ENCODE measurements at regions not wholly inside any gene's neighbourhood (a gene's known extent, or its start where the extent isn't known, plus 50 kb on each side); places are given as distances from the start of the nearest gene placed in this dataset.

DNA sequence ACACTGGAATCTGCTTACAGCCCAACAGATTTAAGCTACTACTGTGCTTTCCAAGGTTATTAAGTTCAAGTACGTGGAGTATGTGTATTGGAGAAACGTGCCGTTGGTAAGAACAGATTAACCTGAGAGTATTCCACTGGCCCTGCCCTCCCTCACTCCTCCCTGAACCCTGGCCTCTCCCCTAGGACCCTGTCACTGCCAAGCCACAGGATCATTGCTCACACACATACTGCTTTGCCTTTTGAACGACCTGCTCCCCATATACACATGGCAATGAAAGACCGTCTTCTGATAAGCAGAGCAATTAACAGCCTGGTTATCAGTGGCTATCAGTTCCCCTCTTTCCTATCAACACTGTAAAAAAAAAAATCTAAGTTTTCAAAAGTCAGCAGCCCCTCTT lies 458.9 kb upstream of the DYNLRB2 start:
- no peak overlapping the region for H3K27ac ChIP-seq
- no peak for TF ChIP-seq ZFX (IDR thresholded peaks at IDR 0.05)
- TF ChIP-seq, protein P1, sequence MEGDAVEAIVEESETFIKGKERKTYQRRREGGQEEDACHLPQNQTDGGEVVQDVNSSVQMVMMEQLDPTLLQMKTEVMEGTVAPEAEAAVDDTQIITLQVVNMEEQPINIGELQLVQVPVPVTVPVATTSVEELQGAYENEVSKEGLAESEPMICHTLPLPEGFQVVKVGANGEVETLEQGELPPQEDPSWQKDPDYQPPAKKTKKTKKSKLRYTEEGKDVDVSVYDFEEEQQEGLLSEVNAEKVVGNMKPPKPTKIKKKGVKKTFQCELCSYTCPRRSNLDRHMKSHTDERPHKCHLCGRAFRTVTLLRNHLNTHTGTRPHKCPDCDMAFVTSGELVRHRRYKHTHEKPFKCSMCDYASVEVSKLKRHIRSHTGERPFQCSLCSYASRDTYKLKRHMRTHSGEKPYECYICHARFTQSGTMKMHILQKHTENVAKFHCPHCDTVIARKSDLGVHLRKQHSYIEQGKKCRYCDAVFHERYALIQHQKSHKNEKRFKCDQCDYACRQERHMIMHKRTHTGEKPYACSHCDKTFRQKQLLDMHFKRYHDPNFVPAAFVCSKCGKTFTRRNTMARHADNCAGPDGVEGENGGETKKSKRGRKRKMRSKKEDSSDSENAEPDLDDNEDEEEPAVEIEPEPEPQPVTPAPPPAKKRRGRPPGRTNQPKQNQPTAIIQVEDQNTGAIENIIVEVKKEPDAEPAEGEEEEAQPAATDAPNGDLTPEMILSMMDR (conservative IDR thresholded peaks at IDR 0.05), result no peak

DNA sequence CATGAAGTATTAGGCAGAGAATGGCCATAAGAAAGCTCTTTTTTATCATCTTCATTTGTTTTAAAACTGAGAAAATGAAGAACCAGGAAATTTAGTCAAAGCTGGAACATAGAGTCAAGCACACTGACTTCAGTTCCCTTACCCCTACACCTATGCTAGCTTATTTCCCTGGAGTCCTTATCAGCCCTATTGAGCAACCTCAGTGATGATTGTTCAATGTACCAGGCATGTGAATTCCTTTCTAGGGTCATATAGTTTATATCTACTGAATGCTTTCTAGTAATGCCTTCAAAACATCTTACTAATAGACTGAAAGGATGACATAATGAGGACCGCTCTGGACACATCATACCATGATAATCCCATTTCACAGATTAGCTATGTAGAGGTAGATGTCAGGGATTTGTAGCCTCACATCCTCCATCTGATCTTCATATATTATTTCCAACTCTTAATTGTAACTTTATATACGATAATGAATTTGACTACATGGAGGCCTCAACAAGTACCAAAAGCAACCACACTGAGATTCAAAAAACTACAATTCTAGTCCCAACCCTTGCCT lies 460.4 kb upstream of the DYNLRB2 start:
- H3K27ac ChIP-seq, result no peak overlapping the region
- TF ChIP-seq, protein P1 (conservative IDR thresholded peaks at IDR 0.05), result no peak
- TF ChIP-seq ZFX (IDR thresholded peaks at IDR 0.05), result no peak

DNA sequence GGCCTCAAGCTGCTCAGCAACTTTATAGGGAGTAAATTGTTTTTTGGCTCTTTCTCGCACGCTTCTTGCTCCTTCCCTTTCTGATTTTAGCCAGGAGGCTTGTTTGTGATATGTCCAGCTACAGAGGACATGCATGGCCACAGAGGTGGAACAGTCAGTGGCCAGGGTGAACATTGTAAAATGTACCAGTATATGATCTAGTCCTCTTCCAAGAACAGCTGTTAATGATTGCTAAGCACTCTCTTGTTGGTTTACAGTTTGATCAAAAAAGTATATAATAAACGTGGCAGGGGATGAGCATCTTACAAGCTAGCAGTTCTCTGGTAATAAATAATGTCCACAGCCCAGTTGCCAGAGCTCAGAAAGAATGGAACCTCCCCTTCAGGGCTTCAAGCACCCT lies 461.7 kb upstream of the DYNLRB2 start:
- H3K27ac ChIP-seq, result no peak overlapping the region
- TF ChIP-seq, protein P1 (conservative IDR thresholded peaks at IDR 0.05), result no peak
- TF ChIP-seq ZFX (IDR thresholded peaks at IDR 0.05), result no peak

DNA sequence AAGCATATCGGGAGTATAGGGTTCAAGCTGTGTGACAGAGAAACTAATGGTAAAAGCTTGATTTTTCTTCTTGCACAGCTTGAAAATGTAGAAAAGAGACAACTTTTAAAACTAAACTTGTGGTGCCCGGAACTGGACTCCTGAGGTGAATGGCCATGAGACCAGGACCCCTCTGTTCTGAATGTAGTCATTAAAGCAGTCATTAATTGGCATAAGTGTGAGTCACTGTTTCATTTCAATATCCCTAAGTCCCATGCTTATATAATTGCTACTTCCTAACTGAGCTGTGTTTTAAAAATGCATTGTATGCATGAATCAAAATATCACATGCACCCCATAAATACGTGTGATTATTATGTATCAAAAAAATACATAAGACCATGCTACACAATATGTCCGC lies 463.1 kb upstream of the DYNLRB2 start:
- no peak overlapping the region for H3K27ac ChIP-seq
- TF ChIP-seq, protein P1 (conservative IDR thresholded peaks at IDR 0.05), result no peak
- no peak for TF ChIP-seq ZFX (IDR thresholded peaks at IDR 0.05)

DNA sequence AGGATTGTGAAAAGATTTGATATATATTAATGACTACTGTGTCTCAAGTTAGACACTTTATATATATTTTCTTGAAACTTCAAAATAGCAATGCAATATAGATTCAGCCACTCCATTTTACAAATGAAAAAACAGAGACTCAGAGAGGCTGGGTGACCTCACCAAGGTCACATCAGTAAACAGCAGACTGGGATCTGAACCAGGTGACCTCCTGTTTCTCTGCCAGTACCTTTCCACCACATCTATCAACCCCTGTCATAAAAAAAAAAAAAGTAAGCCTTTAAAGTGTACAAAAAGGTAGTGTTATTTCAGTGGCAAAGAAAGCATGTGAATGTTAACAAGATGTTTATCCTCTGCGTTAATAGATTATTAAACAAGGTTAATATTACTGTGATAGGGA lies 466.5 kb upstream of the DYNLRB2 start:
- TF ChIP-seq, protein P1 (conservative IDR thresholded peaks at IDR 0.05), result no peak
- no peak for TF ChIP-seq ZFX (IDR thresholded peaks at IDR 0.05)
- no peak overlapping the region for H3K27ac ChIP-seq

DNA sequence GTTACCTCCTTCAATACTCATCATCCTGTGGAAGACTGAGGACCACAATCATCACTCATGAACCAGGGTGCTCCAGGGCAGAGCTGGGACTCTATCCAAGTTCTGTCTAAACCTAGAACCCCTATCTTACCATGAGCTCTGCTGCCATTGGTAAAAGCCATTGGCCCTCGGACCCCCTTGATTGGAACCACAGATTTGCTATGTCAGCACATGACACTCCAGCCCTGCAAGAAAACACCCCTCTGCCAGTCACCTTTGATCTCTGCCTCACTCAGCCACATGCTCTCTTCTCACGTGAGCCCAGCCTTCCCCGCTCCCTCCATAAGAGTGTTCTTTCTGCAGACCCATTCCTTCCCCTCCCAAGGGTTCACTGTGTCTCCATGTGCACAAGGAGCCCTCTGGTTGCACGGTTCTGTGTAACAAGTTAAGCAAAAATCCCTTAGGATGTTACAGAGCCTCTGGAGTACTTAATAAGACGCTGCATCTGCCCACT lies 468.8 kb upstream of the DYNLRB2 start:
- no peak overlapping the region for H3K27ac ChIP-seq
- no peak for TF ChIP-seq ZFX (IDR thresholded peaks at IDR 0.05)
- TF ChIP-seq, protein P1 (conservative IDR thresholded peaks at IDR 0.05), result no peak

DNA sequence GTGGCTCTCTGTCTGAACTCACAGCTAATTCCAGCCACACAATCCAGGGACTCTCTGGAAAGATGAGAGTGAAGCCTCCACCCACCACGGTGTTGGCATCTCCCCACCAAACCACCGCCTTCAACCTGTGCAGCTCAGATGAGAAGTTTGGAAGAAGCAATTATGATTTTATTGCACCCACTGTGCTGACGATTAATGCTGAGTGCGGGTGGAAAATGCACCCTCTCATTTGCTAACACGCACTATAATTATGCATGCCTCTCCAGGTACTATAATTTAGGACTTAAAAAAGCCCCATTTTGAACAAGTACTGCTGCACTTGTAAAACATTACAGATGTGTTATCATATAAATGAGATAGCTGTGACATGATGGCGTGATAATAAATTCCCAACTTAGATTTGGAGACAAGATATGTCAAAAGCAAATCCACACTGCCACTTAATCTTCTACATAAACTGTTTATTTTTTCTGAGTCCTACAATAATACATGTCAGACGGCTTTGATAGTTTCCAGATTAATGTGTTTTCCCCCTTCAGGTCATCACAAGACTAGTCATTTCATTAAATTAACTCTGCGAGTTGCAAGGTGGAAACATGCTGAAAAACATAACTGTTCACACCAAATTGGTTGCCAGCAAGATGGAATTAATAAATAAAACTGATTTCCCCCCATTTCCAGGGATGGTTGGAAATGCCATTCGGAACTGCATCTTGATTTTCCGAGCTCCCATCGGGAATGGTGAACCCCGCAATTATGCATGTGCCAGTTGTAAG lies 466.5 kb upstream of the MAF start:
- no peak overlapping the region for H3K27ac ChIP-seq
- TF ChIP-seq, protein P1 (conservative IDR thresholded peaks at IDR 0.05), result no peak
- TF ChIP-seq ZFX (IDR thresholded peaks at IDR 0.05), result no peak

Data from C4-2B (cell line).